Parathyroid adenoma (tissue), 2 donors: ENCODE measurements at regions not wholly inside any gene's neighbourhood (a gene's known extent, or its start where the extent isn't known, plus 50 kb on each side); places are given as distances from the start of the nearest gene placed in this dataset.

Experiments
- H2AFZ ChIP-seq: fragments of 300-600 bp; sonication (generic); one replicate; pipeline ENCODE4 v1.7.0; 2017; ENCODE audit warnings: antibody characterized with exemption, mild to moderate bottlenecking
- H3K27ac ChIP-seq: fragments of 300-600 bp; sonication (generic); one replicate; pipeline ENCODE4 v1.7.0; 2017
- H3K27me3 ChIP-seq: fragments of 300-600 bp; sonication (generic); one replicate; pipeline ENCODE4 v1.7.0; 2017; ENCODE audit warnings: low read length; ENCODE audit not compliant: control insufficient read depth, insufficient read depth
- H3K36me3 ChIP-seq: fragments of 300-600 bp; sonication (generic); one replicate; pipeline ENCODE4 v1.7.0; 2017; ENCODE audit warnings: low read length; ENCODE audit not compliant: control insufficient read depth, insufficient read depth
- H3K4me1 ChIP-seq: fragments of 300-600 bp; sonication (generic); one replicate; pipeline ENCODE4 v1.7.0; 2017; ENCODE audit warnings: control low read depth
- H3K4me2 ChIP-seq: fragments of 300-600 bp; sonication (generic); one replicate; pipeline ENCODE4 v1.7.0; 2017; ENCODE audit warnings: low read length
- H3K4me3 ChIP-seq: fragments of 300-600 bp; sonication (generic); one replicate; pipeline ENCODE4 v1.7.0; 2017; ENCODE audit warnings: low read depth, low read length
- H3K79me2 ChIP-seq: fragments of 300-600 bp; sonication (generic); one replicate; pipeline ENCODE4 v1.7.0; 2017; ENCODE audit warnings: control low read depth
- H3K9ac ChIP-seq: fragments of 300-600 bp; sonication (generic); one replicate; pipeline ENCODE4 v1.7.0; 2017; ENCODE audit warnings: mild to moderate bottlenecking
- H3K9me3 ChIP-seq: fragments of 300-600 bp; sonication (generic); one replicate; pipeline ENCODE4 v1.7.0; 2017; ENCODE audit warnings: low read length; ENCODE audit not compliant: control insufficient read depth
- CTCF ChIP-seq: fragments of 300-600 bp; sonication (generic); IDR thresholded peaks from one replicate; pipeline ENCODE4 v1.7.0; 2017; ENCODE audit warnings: antibody characterized with exemption, mild to moderate bottlenecking
- donor health status: primary hyperparathyroidism.

GRCh38 chr5:143992496-143992895, 178.0 kb downstream of the YIPF5 start:
- Histone ChIP-seq H3K27ac (no peak overlapping the region), H3K79me2 (no peaks in the 10 kb centered on the region), H3K9ac (no peak overlapping the region), H2AFZ (no peak overlapping the region), H3K4me3 (no peak overlapping the region), H3K4me2 (no peak overlapping the region), H3K36me3 (no peaks in the 10 kb centered on the region), H3K27me3 (no peaks in the 10 kb centered on the region), H3K4me1 (no peaks in the 10 kb centered on the region), H3K9me3 (no peaks in the 10 kb centered on the region)
- no peak for TF ChIP-seq CTCF

GRCh38 chr5:144002876-144003275, 167.6 kb downstream of the YIPF5 start:
- Histone ChIP-seq H3K27me3 (no peaks in the 10 kb centered on the region), H3K27ac (no peak overlapping the region), H3K4me3 (no peak overlapping the region), H3K9ac (no peak overlapping the region), H3K79me2 (no peaks in the 10 kb centered on the region), H3K9me3 (no peaks in the 10 kb centered on the region), H3K4me2 (no peak overlapping the region), H2AFZ (no peak overlapping the region), H3K4me1 (no peaks in the 10 kb centered on the region), H3K36me3 (no peaks in the 10 kb centered on the region)
- TF ChIP-seq CTCF, result no peak

GRCh38 chr5:144003636-144004035, 166.8 kb downstream of the YIPF5 start:
- H3K9me3 ChIP-seq, result no peaks in the 10 kb centered on the region
- TF ChIP-seq CTCF, result no peak
- no peaks in the 10 kb centered on the region for H3K4me1 ChIP-seq
- no peaks in the 10 kb centered on the region for H3K79me2 ChIP-seq
- H3K9ac ChIP-seq, result no peak overlapping the region
- H3K27me3 ChIP-seq, result no peaks in the 10 kb centered on the region
- no peak overlapping the region for H2AFZ ChIP-seq
- no peak overlapping the region for H3K4me2 ChIP-seq
- H3K27ac ChIP-seq, result no peak overlapping the region
- no peaks in the 10 kb centered on the region for H3K36me3 ChIP-seq
- H3K4me3 ChIP-seq, result no peak overlapping the region

- TF ChIP-seq CTCF, result no peak
- Histone ChIP-seq H3K36me3 (no peaks in the 10 kb centered on the region), H3K9me3 (no peaks in the 10 kb centered on the region), H3K79me2 (no peaks in the 10 kb centered on the region), H3K4me2 (no peak overlapping the region), H3K4me3 (no peak overlapping the region), H2AFZ (no peak overlapping the region), H3K9ac (no peak overlapping the region), H3K27me3 (no peaks in the 10 kb centered on the region), H3K4me1 (no peaks in the 10 kb centered on the region), H3K27ac (no peak overlapping the region)
These were observed 166.3 kb downstream of the YIPF5 start for GRCh38 chr5:144004146-144004545.

GRCh38 chr5:144004751-144005150, 165.7 kb downstream of the YIPF5 start:
- H3K36me3 ChIP-seq, result no peaks in the 10 kb centered on the region
- no peak overlapping the region for H2AFZ ChIP-seq
- no peak overlapping the region for H3K4me2 ChIP-seq
- H3K4me1 ChIP-seq, result no peaks in the 10 kb centered on the region
- no peak overlapping the region for H3K27ac ChIP-seq
- no peak overlapping the region for H3K9ac ChIP-seq
- H3K4me3 ChIP-seq, result no peak overlapping the region
- no peak for TF ChIP-seq CTCF
- no peaks in the 10 kb centered on the region for H3K27me3 ChIP-seq
- H3K79me2 ChIP-seq, result no peaks in the 10 kb centered on the region
- H3K9me3 ChIP-seq, result no peaks in the 10 kb centered on the region
